Spleen (tissue), 11 donors: ENCODE measurements at regions not wholly inside any gene's neighbourhood (a gene's known extent, or its start where the extent isn't known, plus 50 kb on each side); places are given as distances from the start of the nearest gene placed in this dataset.

ENCODE experiments used
- DNase-seq: peaks from one replicate; pipeline ENCODE4 v3.0.0-alpha.2; 2020
- H3K27ac ChIP-seq, 8 donors: fragments of 200-600 bp; sonication (generic) in 7 of 8; 1 replicate in 4 of 8; 2 replicates in 4 of 8; pipeline versions ENCODE4 v1.5.0 to v1.8.0; 2016 to 2021; ENCODE audit warnings: inconsistent platforms in 4 of 8, mild to moderate bottlenecking in 4 of 8, moderate library complexity in 1 of 8
- H3K27me3 ChIP-seq, 7 donors: fragments of 200-600 bp; sonication (generic) in 6 of 7; replicated peaks in 1 of 7; 1 replicate in 4 of 7; 2 replicates in 3 of 7; pipeline versions ENCODE4 v1.5.0 to v1.8.0; 2016 to 2021; ENCODE audit warnings: inconsistent platforms in 3 of 7, mild to moderate bottlenecking in 1 of 7
- H3K36me3 ChIP-seq, 6 donors: fragments of 200-600 bp; sonication (generic) in 5 of 6; 1 replicate in 4 of 6; 2 replicates in 2 of 6; pipeline versions ENCODE4 v1.5.0 to v1.8.0; 2016 to 2021; ENCODE audit warnings: inconsistent platforms in 2 of 6
- H3K4me1 ChIP-seq, 6 donors: fragments of 200-600 bp; sonication (generic) in 5 of 6; 1 replicate in 3 of 6; 2 replicates in 3 of 6; pipeline versions ENCODE4 v1.5.0 to v1.8.0; 2016 to 2021; ENCODE audit warnings: inconsistent platforms in 3 of 6
- H3K4me3 ChIP-seq, 8 donors: fragments of 200-600 bp; sonication (generic) in 7 of 8; 1 replicate in 4 of 8; 2 replicates in 4 of 8; pipeline versions ENCODE4 v1.5.0 to v1.8.0; 2016 to 2021; ENCODE audit warnings: inconsistent platforms in 4 of 8, mild to moderate bottlenecking in 4 of 8, moderate library complexity in 2 of 8
- H3K9me3 ChIP-seq, 8 donors: fragments of 200-600 bp; sonication (generic) in 7 of 8; 1 replicate in 4 of 8; 2 replicates in 4 of 8; pipeline versions ENCODE4 v1.5.0 to v1.8.0; 2016 to 2021; ENCODE audit warnings: inconsistent platforms in 4 of 8
- POLR2A ChIP-seq, 3 donors: fragments of 450-650 bp; IDR thresholded peaks; one replicate each; pipeline ENCODE4 v1.5.1; 2017; ENCODE audit warnings: antibody characterized with exemption in 3 of 3, mild to moderate bottlenecking in 1 of 3
- POLR2AphosphoS5 ChIP-seq, 3 donors: sonication (generic); formaldehyde crosslinking; IDR thresholded peaks; one replicate each; pipeline ENCODE4 v1.5.1; 2017; ENCODE audit warnings: antibody characterized with exemption in 3 of 3
- WGBS, 5 donors: extraction: QIAGEN DNeasy Blood & Tissue Kit in 3 of 5; methylation state at CpG; one replicate each; pipeline versions ENCODE4 v1.1.5 to v1.1.7; 2013 to 2018; 5-methylcytosine and 5-hydroxymethylcytosine counted together
- intact Hi-C: fragments of 100-400 bp; cut with DNase I; formaldehyde crosslinking; loops from one replicate; pipeline ENCODE4 v1.15.0; 2023; ENCODE audit warnings: low total_unique reads
- TF ChIP-seq, protein P1 (sequence below), 11 experiments: fragments of 200-600 bp in 7 of 11; fragments of 450-650 bp in 4 of 11; sonication (generic) in 4 of 11; IDR thresholded peaks in 8 of 11; conservative IDR thresholded peaks in 3 of 11; 1 replicate in 7 of 11; 2 replicates in 4 of 11; pipeline versions ENCODE4 v1.4.0 to v1.8.0; 2016 to 2021; ENCODE audit warnings: antibody characterized with exemption in 11 of 11, inconsistent platforms in 4 of 11, mild to moderate bottlenecking in 1 of 11
- donor health status: healthy with polysubstance abuse.
- donor health status: DM: no; HTN: no; CAD: no; lungs with moderate emphysema.
- donor health status: DM: no; HTN: no; CAD: no.
- donor health status: Bipolar disorder and iron deficiency.
- donor health status: healthy.
- donor health status: DM: no; HTN: no; CAD: no.
- donor health status: DM: yes; HTN: yes; CAD: no.

GRCh38 chr17:63189930-63190329, 223.9 kb downstream of the TANC2 start:
- intact Hi-C loops, result no loop called here
- H3K4me1 ChIP-seq, result peaks cover 0 to 30% (median 11%) of the 10 kb centered on the region in 6 donors
- H3K27ac ChIP-seq, result no peak overlapping the region
- TF ChIP-seq, protein P1, sequence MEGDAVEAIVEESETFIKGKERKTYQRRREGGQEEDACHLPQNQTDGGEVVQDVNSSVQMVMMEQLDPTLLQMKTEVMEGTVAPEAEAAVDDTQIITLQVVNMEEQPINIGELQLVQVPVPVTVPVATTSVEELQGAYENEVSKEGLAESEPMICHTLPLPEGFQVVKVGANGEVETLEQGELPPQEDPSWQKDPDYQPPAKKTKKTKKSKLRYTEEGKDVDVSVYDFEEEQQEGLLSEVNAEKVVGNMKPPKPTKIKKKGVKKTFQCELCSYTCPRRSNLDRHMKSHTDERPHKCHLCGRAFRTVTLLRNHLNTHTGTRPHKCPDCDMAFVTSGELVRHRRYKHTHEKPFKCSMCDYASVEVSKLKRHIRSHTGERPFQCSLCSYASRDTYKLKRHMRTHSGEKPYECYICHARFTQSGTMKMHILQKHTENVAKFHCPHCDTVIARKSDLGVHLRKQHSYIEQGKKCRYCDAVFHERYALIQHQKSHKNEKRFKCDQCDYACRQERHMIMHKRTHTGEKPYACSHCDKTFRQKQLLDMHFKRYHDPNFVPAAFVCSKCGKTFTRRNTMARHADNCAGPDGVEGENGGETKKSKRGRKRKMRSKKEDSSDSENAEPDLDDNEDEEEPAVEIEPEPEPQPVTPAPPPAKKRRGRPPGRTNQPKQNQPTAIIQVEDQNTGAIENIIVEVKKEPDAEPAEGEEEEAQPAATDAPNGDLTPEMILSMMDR (IDR thresholded peaks at IDR 0.05 in 8 of 11, conservative IDR thresholded peaks at IDR 0.05 in 3 of 11), result no peak
- no peak for TF ChIP-seq POLR2AphosphoS5 (IDR thresholded peaks at IDR 0.05)
- 87 to 94% (median 90%) methylated on average over 3 of the region's 3 CpGs for WGBS, 5 donors
- H3K4me3 ChIP-seq, result no peak overlapping the region
- H3K9me3 ChIP-seq, result no peaks in the 10 kb centered on the region
- no peak for DNase-seq
- H3K36me3 ChIP-seq, result no peaks in the 10 kb centered on the region
- no peaks in the 10 kb centered on the region for H3K27me3 ChIP-seq

- intact Hi-C loops, result no loop called here
- peaks cover 0 to 30% (median 11%) of the 10 kb centered on the region in 6 donors for H3K4me1 ChIP-seq
- WGBS, 5 donors, result 54 to 67% (median 62%) methylated on average over 3 of the region's 3 CpGs
- H3K36me3 ChIP-seq, result no peaks in the 10 kb centered on the region
- no peak for DNase-seq
- no peaks in the 10 kb centered on the region for H3K9me3 ChIP-seq
- no peak for TF ChIP-seq POLR2AphosphoS5 (IDR thresholded peaks at IDR 0.05)
- no peak for TF ChIP-seq POLR2A (IDR thresholded peaks at IDR 0.05)
- TF ChIP-seq, protein P1 (IDR thresholded peaks at IDR 0.05 in 8 of 11, conservative IDR thresholded peaks at IDR 0.05 in 3 of 11), result no peak
- no peaks in the 10 kb centered on the region for H3K27me3 ChIP-seq
- H3K27ac ChIP-seq, result peak overlapping the region in 6 of 8 donors; percentile 6 to 78 (median 63)
- no peak overlapping the region for H3K4me3 ChIP-seq
These were observed 224.9 kb downstream of the TANC2 start for GRCh38 chr17:63190821-63191370.

DNA sequence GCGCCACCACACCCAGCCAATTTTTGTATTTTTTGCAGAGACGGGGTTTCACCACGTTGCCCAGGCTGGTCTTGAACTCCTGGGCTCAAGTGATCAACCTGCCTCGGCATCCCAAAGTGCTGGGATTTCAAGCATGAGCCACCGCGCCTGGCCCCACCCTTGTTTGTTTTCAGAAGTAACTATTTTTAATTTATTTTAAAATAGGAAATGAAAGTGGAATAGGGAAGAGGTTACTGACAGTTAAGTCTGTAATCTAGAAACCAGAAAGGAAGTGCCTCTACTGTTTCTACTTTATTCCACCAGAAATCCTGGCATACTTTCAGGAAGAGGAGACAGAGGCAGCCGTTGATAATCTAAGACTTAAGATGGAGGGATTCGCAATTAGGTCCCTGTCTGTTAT, 225.6 kb downstream of the TANC2 start:
- H3K27ac ChIP-seq, result peak overlapping the region; percentile 6 to 78 (median 46)
- TF ChIP-seq, protein P1 (IDR thresholded peaks at IDR 0.05 in 8 of 11, conservative IDR thresholded peaks at IDR 0.05 in 3 of 11), result no peak
- no peak for TF ChIP-seq POLR2AphosphoS5 (IDR thresholded peaks at IDR 0.05)
- TF ChIP-seq POLR2A (IDR thresholded peaks at IDR 0.05), result no peak
- H3K4me3 ChIP-seq, result no peak overlapping the region
- no peaks in the 10 kb centered on the region for H3K27me3 ChIP-seq
- intact Hi-C loops, result no loop called here
- peak; percentile 80 for DNase-seq
- H3K36me3 ChIP-seq, result no peaks in the 10 kb centered on the region
- peaks cover 0 to 33% (median 12%) of the 10 kb centered on the region in 6 donors for H3K4me1 ChIP-seq
- 63 to 79% (median 71%) methylated on average over 8 of the region's 8 CpGs for WGBS, 5 donors
- H3K9me3 ChIP-seq, result no peaks in the 10 kb centered on the region

DNA sequence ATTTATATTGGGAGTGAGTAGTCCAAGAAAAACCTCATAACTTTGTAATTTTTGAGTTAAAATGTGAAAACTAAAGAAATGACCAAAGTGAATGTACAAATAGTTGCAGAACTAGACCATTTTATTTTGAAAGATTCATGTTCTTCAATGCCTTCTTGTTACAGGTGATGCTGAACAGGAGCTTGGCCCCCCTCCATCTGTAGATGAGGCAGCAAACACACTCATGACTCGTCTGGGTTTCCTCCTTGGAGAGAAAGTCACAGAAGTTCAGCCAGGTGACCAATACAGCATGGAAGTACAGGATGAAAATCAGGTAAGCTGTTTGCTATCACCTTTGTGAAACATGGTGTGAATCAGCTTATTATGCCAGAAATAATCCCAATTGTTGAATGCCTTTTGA, 227.8 kb downstream of the TANC2 start:
- Histone ChIP-seq H3K9me3 (no peaks in the 10 kb centered on the region), H3K27ac (no peak overlapping the region), H3K36me3 (no peaks in the 10 kb centered on the region), H3K4me3 (no peak overlapping the region), H3K4me1 (peaks cover 0 to 45% (median 19%) of the 10 kb centered on the region in 6 donors), H3K27me3 (no peaks in the 10 kb centered on the region)
- TF ChIP-seq, protein P1 (IDR thresholded peaks at IDR 0.05 in 8 of 11, conservative IDR thresholded peaks at IDR 0.05 in 3 of 11), result no peak
- TF ChIP-seq POLR2A (IDR thresholded peaks at IDR 0.05) (no peak), POLR2AphosphoS5 (IDR thresholded peaks at IDR 0.05) (no peak)
- DNase-seq, result no peak
- 58 to 96% (median 77%) methylated on average over 1 of the region's 1 CpG for WGBS, 5 donors
- intact Hi-C loops, result no loop called here
